ENCODE measurements at regions not wholly inside any gene's neighbourhood (a gene's known extent, or its start where the extent isn't known, plus 50 kb on each side); places are given as distances from the start of the nearest gene placed in this dataset.

- TF ChIP-seq USF2 (IDR thresholded peaks at IDR 0.05): no peak
- no peak for TF ChIP-seq KDM5A (IDR thresholded peaks at IDR 0.05)
- TF ChIP-seq CTCF (IDR thresholded peaks at IDR 0.05): no peak
- TF ChIP-seq REST (IDR thresholded peaks at IDR 0.05): no peak
- TF ChIP-seq CHD2 (IDR thresholded peaks at IDR 0.05; ENCODE audit: low read length, partially characterized antibody): no peak
- TF ChIP-seq MAX (IDR thresholded peaks at IDR 0.05): no peak
- no peak for TF ChIP-seq ESRRA (IDR thresholded peaks at IDR 0.05; ENCODE audit: borderline replicate concordance, low read length)
- TF ChIP-seq EP300 (IDR thresholded peaks at IDR 0.05): no peak
- TF ChIP-seq HDAC2 (IDR thresholded peaks at IDR 0.05): no peak
- no peak for TF ChIP-seq RFX5 (IDR thresholded peaks at IDR 0.05)
- no peak for TF ChIP-seq POLR2A (IDR thresholded peaks at IDR 0.05; ENCODE audit: low read length)
- no peak for TF ChIP-seq SMC3 (IDR thresholded peaks at IDR 0.05)
- no peak for TF ChIP-seq POLR2AphosphoS2 (conservative IDR thresholded peaks at IDR 0.05; ENCODE audit: low read length)
These were observed 80.6 kb upstream of the PROKR2 start for GRCh38 chr20:5397393-5397792.
